HFFc6 (cell line): ENCODE measurements at regions not wholly inside any gene's neighbourhood (a gene's known extent, or its start where the extent isn't known, plus 50 kb on each side); places are given as distances from the start of the nearest gene placed in this dataset.
"Not testable (repeated sequence)": the region's sequence is repeated elsewhere in the genome, so short reads cannot be mapped to it uniquely, and the experiment has no call there.

Experiments
- DNase-seq: peaks from one replicate; pipeline ENCODE4 v3.0.0-alpha.2; 2018
- H3K27ac Mint-ChIP-seq: 2 replicates; pipeline ENCODE4 v1.8.0; 2020; ENCODE audit warnings: mild to moderate bottlenecking, mixed read lengths
- H3K27me3 Mint-ChIP-seq: 2 replicates; pipeline ENCODE4 v1.8.0; 2021; ENCODE audit warnings: mild to moderate bottlenecking, moderate library complexity, mixed read lengths; ENCODE audit not compliant: insufficient read depth
- H3K36me3 Mint-ChIP-seq: 2 replicates; pipeline ENCODE4 v1.8.0; 2021; ENCODE audit warnings: low read depth, mixed read lengths
- H3K4me1 Mint-ChIP-seq: 2 replicates; pipeline ENCODE4 v1.8.0; 2020; ENCODE audit warnings: low read depth, mixed read lengths
- H3K4me3 Mint-ChIP-seq: 2 replicates; pipeline ENCODE4 v1.8.0; 2020; ENCODE audit warnings: mild to moderate bottlenecking, moderate library complexity, mixed read lengths
- H3K9me3 Mint-ChIP-seq: 2 replicates; pipeline ENCODE4 v1.8.0; 2020; ENCODE audit warnings: mild to moderate bottlenecking, mixed read lengths
- CTCF ChIP-seq: fragments of 200-600 bp; sonication (generic); IDR thresholded peaks from 2 replicates; pipeline ENCODE4 v1.5.0; 2021; ENCODE audit warnings: antibody characterized with exemption, mild to moderate bottlenecking

- Mint-ChIP-seq H3K27ac (no peak overlapping the region), H3K27me3 (no peaks in the 10 kb centered on the region), H3K36me3 (no peaks in the 10 kb centered on the region), H3K4me3 (no peak overlapping the region), H3K4me1 (no peaks in the 10 kb centered on the region), H3K9me3 (peaks cover 21% of the 10 kb centered on the region)
- TF ChIP-seq CTCF, result no peak
- DNase-seq, result no peak
These were observed 1455.7 kb upstream of the CELF2 start for GRCh38 chr10:9561821-9562505.

GRCh38 chr10:9577746-9578145, 1439.9 kb upstream of the CELF2 start:
- peaks cover 29% of the 10 kb centered on the region for H3K9me3 Mint-ChIP-seq
- DNase-seq, result no peak
- TF ChIP-seq CTCF, result no peak

GRCh38 chr10:9579110-9579705, 1438.5 kb upstream of the CELF2 start:
- no peaks in the 10 kb centered on the region for H3K27me3 Mint-ChIP-seq
- H3K4me3 Mint-ChIP-seq, result no peak overlapping the region
- H3K36me3 Mint-ChIP-seq, result 0 out of 2 replicates have a peak, but pooled peaks cover 1% of the 10 kb centered on the region
- H3K4me1 Mint-ChIP-seq, result no peaks in the 10 kb centered on the region
- no peak for DNase-seq
- no peak overlapping the region for H3K27ac Mint-ChIP-seq
- peaks cover 20% of the 10 kb centered on the region for H3K9me3 Mint-ChIP-seq
- TF ChIP-seq CTCF, result no peak

More at GRCh38 chr10:9577746-9578145, 1439.9 kb upstream of the CELF2 start:
- Mint-ChIP-seq H3K27ac (no peak overlapping the region), H3K4me1 (no peaks in the 10 kb centered on the region), H3K4me3 (no peak overlapping the region), H3K27me3 (no peaks in the 10 kb centered on the region), H3K36me3 (0 out of 2 replicates have a peak, but pooled peaks cover 5% of the 10 kb centered on the region)

- H3K4me1 Mint-ChIP-seq, H3K4me3 Mint-ChIP-seq, DNase-seq, H3K36me3 Mint-ChIP-seq, H3K27ac Mint-ChIP-seq, H3K27me3 Mint-ChIP-seq: not testable (repeated sequence)
- H3K9me3 Mint-ChIP-seq, result peaks cover 16% of the 10 kb centered on the region
These were observed 1434.9 kb upstream of the CELF2 start for GRCh38 chr10:9582803-9583202.

GRCh38 chr10:9596368-9596920, 1421.2 kb upstream of the CELF2 start:
- H3K36me3 Mint-ChIP-seq, result no peaks in the 10 kb centered on the region
- H3K4me3 Mint-ChIP-seq, result no peak overlapping the region

More at GRCh38 chr10:9596368-9596920, 1421.2 kb upstream of the CELF2 start:
- Mint-ChIP-seq H3K27ac (no peak overlapping the region), H3K4me1 (no peaks in the 10 kb centered on the region), H3K27me3 (peaks cover 6% of the 10 kb centered on the region; the same call in 1 of the 2 replicates), H3K9me3 (peaks cover 49% of the 10 kb centered on the region)
- no peak for DNase-seq
- TF ChIP-seq CTCF, result no peak
